ENCODE measurements at regions not wholly inside any gene's neighbourhood (a gene's known extent, or its start where the extent isn't known, plus 50 kb on each side); places are given as distances from the start of the nearest gene placed in this dataset.

DNA sequence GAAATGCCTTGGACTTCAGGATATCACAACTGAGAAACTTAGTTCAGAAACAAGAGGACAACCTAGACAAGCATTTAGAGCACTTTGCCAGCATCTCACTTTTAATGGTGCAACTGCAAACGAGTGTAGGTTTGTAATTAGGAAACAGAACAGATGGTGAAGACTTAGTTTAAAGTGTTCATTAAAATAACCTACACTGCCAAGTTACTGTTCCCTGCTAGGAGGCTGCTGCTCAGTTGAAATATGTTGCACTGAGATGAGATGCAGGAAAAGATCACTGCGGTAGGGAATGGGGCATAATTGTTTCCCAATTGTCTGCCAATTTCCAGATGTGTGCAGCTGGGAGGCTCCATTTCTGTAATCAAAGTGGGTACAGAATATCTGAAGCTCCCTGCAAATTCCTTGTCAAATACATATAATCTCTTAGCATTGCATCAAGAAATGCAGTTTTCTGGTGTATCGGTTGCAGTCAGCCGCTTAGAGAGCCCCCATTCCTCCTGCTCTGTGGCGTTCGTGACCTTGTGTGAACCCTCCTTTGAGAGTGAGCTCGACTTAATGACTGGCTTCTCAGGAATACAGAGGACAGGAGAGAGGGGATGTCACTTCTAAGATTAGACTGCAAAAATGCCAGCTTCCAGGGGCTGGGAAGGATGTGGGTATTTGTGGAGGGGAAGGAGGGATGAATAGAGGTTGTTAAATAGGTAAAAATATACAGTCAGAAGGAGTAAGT is 448.9 kb downstream of the MED10 start:
- DNase-seq = no peak

DNA sequence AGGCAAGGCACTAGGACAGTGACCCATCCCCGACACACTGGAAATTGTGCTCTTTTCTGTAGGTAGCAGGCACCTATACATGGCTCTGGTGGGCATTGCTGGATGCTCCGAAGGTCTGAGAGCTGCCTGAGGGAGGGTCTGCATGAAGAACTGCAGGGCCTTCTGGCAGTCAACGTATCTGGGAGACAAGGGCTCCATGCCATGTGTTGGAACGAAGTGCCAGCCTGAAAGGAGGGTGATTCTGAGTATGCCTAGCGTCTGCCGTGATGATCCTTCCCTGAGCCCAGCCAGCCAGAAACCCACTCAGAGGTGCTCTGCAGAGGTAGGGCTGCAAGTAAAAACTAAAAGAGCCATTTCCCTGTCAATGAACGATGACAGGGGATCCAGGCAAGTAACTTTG is 453.2 kb downstream of the MED10 start:
- no peak for DNase-seq

DNA sequence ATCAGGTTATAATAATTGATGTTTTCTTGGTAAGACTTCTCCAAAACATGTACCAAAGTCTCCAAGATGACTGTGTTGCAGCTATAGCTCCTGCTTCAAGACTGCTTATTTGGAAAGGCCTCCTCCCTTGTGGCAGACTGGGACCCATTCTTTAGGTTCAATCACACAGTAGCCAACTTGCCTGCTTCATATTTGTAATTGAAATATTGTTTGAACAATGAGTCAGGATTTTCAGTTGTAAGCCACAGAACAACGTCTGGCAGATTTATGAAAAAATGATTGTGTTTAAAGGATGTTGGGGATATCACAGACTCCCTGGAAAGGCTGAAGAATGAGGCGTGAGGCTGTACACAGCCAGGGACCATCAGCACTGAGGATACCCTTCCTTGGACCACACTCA is 458.9 kb downstream of the MED10 start:
- DNase-seq = no peak

DNA sequence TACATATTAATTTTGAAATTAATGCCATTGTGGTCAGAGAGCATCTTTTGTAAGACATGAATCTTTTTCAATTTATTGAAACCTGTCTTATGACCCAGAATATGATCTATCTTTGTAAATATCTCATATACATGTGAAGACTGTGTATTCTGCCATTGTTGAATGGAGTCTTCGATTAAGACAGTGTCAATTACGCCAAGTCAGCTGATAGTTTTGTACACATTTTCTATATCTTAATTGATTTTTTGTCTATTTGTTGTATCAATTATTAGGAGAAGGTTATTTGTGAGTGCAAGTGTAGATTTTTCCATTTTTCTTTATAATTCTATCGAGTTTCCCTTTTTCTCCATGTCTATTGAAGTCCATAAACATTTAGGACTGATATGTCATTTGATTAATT is 471.6 kb downstream of the MED10 start:
- no peak for DNase-seq

DNA sequence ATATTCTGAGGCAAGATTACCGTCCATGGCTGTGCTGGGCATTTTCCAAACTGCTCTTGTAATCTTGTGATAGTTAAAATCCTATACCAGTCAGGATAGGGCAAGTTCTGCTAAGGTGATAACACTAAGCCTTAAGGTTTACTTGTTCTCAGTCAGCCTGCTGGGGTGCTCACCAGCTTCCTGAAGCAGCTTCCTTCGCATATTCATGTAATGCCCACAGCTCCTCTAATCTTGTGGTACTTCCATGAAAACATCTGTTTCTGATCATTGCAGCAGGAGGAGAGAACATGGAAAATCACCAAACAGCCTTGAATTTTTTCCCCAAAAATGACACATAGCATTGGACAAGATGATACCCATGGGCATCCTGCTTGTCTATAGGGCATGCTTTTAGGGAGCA is 473.2 kb downstream of the MED10 start:
- no peak for DNase-seq

DNA sequence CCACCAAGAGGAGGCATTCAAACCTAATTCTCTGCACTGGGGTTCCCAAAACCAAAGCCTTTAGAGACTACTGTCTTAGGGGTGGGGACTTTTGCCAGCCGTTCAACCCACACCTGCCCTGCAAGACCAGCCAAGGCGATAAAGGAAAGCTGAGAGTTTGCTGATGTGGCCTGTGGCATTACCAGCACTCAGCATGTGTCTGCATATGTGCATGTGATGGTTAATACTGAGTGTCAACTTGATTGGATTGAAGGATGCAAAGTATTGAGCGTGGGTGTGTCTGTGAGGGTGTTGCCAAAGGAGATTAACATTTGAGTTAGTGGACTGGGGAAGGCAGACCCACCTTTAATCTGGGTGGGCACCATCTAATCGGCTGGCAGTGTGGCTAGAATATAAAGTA is 474.2 kb downstream of the MED10 start:
- DNase-seq = no peak

DNA sequence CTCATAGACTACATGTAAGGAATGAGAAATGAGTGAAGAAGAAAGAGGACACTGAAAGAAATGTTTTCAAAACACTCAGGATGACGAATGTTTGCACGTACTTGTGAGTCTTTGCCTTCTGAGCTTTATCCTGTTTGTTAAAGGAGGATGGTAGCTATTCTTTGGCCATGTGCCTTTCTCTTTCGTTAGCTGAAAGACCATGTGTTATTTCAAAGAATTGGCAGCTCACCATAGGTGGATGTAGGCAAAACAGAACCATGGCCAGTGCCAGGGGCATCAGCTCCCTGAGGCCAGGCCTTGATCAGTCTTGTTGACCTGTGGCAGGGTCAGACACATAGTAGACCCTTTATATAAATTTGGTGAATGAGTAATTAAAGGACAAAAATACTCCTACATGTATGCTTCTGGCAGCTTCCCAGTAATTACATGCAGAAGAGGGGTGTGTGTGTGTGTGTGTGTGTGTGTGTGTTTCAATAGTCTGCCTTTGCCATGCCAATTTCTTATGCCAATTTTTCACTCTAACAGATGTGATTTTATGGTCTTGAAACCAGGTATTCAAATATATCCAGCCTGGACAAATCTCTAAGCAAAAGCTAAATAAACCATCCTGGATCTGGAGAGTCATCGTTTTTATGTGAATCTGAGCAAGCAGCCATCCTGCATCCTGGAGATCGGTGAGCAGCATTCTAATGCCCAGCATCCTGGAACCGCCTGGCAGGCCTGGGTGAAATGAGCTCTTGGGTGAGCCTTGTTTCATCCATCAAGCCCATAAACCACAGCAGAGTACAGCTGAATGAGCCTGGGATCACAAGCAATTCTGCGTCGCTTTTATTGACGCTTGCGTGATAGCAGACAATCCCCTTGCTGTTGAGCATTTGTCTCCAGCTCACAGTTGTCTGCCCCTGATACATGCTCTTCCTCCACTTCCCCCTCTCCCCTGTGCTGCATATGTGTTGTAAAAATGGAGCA is 475.4 kb downstream of the MED10 start:
- DNase-seq = no peak

DNA sequence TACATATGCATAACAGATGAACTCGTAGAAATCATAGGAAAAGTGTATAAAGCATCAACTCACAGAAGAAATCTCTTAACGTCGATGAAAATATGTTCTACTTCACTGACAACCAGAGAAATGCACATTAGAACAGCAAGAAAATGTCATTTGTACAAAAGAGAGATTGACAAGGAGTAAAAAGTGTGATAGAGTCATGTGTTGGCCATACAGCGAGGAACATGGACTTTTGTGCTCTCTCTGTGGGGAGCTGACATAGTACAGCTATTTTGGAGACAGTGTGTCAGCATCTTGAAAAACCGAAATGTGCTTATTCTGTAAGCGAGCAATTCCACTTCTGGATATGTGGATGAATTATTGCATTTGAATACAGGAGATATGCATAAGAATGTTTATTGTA is 477.9 kb downstream of the ICE1 start:
- DNase-seq = no peak

DNA sequence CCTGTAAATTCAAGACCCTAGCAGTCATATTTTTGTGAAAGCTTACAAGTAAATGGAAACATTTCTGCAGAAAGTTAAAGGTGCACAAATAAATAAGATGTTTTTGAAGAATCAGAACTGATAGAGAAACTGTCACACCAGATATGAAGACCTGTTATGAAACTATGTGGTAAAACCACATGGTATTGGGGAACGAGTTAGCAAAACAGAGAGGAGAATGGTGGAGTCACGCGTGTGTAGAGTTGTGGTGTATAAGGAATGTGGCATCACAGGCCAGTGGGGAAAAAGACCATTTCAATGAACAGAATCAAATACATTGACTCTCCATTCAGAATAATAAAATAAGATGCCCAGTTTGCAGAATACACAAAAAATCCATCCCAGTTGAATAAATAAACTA is 477.2 kb downstream of the ICE1 start:
- DNase-seq = no peak

DNA sequence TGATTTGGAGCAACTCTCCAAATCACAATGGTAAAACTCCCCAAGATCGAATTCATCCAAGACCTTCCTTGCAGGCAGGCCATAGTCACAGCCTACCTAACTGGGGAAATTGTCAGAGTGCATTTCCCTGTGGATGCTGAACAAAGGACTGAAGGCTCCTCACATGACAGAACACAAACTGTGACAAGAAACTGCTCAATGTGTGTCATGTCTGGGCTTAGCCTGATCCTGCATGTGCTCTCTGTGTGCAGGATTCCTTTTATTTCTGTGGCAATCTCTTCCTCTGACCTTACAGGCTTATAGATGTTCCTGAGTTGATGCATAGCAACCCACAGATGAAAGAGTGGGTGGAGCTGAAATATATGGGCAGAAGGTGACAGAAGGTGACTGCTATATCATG is 465.8 kb downstream of the ICE1 start:
- no peak for DNase-seq

DNA sequence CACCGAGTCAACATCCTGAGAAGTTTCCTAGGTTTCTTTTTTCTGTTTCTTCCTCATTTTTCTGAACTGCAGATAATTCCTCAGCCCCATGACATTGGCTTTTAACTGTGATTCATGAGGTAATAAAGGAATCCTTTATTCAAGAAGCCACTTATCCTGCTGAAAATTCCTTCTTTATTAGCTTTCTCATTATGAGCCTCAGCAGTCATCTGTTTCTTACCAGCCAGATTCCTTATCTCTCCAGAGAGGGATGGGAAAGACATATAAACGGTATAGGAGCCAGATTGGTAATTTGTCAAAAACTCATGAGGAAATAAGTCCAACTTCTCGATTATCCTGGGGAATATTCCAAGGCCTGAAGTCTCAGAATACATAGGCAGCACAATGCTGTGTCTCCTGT is 465.4 kb downstream of the ICE1 start:
- no peak for DNase-seq

DNA sequence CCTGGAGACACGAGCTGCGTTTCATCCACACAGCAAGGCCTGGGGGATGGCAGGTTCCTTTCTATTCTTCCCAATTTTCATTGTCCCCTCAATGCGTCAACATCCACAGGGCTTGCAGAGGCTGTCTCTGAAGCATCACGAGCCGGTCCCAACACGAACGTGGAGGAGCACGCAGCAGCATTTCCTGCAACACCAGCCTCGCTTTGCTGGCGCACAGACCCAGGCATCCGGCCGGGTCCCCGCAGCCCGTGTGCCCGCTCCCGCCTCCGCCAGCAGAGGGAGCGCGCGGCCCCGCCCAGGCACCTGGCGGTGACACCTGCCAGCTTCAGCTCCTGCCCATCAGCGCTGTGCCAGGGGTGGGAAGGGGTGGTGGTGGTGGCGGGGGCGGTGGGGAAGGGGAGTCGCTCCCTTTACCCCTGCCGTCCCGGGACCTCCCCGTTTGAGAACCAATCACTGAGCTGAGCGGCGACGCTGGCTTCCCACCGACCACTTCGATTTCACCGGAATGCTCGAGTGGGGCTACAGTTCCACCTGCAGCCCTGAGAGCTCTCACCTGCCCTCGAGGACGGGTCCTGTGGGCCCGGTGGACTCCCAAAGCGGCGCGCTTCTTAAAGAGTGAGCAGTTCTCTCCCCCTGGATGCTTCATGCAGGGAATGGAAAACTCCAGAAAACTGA is 464.5 kb downstream of the ICE1 start:
- DNase-seq = no peak

DNA sequence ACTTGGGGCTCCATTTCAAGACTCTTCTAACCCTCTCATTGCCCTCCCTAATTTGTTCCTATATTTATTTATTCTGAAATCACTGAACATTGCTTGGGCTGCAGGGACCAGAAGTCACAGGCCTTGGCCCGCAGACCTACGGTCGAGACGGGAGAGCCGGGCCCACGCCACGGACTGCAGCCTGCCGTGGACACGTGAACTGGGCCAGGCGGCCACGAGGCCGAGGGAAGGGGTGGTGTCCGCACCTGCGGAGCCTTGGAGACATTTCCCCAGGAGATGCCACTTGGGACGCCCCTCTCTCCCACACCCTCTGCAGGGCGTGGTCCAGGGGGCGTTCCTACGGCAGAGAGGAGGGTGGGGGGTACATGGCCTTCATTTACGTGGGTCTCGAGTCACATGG is 463.9 kb downstream of the ICE1 start:
- DNase-seq = no peak

DNA sequence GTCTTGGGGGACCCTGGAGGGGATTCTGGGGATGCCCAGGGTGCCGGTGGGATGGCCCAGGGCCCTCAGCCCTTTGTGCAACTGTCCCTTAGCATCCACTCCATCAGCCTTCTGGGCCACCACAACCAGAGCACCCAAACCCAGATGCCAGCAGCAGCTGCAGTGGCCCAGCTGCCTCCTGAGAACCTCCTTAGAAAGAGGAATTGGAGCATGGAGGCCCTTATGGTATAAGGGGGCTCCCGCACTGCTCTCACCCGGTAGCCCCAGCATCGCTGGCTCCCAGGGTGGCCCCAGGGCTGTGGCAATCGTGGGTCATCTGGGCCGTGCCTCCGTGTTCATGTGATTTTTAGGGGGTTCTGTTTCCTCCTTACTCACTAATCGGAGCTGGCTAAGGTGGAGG is 463.3 kb downstream of the ICE1 start:
- no peak for DNase-seq

DNA sequence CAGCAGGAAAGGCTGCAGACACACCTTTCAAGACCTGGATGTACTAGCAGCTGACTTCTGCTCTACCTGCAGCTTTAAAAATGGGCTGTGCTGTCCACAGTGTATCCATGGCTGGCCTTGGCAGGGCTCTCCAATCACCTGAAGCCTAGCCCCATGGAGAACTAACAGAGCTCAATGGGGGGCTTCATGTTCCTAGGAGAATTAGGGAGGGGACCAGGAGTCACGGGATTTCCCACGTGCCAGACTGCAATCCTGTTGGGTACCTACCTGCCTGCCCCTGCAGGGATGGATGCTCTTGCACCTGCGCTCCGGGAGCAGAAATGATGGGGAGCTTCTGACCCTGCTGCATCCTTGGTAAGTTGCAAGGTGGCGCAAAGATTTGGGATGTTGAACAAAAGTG is 462.1 kb downstream of the ICE1 start:
- no peak for DNase-seq

DNA sequence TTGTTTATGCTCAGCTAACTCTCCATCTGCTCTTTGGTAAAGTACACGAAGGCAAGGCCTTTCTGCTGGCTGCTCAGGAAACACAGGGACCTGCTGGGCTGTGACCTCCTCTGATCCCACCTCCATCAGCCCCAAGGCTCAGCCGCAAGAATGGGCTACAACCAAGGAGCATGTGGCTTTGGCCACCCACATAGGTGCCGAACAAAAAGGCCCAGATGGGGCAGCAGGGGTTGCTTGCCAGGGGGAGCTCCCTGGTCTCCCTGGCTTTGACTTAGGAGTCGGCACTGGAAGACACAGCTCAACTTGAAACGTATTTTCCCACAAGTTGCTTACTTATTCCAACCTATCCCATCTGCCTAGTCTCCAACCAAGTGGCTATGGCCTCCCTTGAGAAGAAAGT is 461.1 kb downstream of the ICE1 start:
- no peak for DNase-seq

DNA sequence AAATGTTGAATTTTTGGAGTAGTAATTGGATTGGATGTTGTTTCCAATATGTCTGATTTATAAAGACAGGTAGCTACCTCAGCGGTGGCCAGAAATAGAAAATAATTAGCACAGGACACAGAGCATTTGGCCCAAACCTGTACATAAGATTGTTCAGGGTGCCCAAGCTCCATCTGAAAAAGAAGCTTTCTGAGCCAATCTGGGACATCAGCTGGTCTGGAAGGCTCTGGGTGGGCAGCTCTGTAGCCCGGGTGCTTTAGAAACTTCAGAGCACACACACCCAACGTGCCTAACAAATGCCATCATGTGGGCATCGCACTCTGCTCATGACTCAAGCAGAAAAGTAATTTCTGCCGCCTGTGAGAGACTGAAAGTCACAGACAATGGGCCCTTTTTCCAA is 460.7 kb downstream of the ICE1 start:
- DNase-seq = no peak

DNA sequence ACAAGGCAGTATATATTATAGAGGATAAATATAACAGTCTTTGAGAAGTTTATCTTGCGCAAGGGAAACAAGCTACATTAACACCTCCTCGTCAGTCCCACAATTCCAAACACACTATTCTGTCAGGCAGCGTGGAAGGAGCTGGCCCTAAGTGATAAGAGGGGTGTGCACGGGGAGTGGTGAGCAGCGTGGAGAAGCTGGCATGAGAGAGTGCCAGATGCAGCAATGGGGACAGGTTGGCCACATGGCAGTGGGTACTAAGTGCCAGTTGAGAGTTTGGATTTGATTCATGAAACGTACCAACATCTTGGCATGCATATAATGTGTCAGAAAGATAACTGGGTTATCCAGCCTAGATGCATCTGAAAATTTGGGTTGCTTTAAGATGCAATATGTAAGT is 460.2 kb downstream of the ICE1 start:
- no peak for DNase-seq

DNA sequence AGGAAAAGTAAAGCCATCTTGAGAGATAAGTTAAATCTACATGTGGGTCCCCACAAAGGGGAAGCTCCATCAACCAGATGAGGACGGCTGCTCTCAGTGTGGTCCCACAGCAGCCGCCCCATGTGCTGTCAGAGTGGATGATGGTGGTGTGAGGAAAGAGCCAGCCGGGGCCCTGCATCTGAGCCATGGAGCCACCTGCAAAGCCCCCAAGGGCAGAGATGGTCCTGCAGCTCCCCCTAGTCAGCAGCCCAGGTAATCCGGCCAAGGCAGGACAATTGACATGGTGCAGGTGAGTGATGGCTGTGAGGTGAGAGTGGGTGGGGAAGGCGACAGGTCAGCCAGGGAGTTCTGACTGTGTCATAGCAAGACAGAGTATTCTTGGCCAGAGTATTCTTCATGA is 458.8 kb downstream of the ICE1 start:
- no peak for DNase-seq

DNA sequence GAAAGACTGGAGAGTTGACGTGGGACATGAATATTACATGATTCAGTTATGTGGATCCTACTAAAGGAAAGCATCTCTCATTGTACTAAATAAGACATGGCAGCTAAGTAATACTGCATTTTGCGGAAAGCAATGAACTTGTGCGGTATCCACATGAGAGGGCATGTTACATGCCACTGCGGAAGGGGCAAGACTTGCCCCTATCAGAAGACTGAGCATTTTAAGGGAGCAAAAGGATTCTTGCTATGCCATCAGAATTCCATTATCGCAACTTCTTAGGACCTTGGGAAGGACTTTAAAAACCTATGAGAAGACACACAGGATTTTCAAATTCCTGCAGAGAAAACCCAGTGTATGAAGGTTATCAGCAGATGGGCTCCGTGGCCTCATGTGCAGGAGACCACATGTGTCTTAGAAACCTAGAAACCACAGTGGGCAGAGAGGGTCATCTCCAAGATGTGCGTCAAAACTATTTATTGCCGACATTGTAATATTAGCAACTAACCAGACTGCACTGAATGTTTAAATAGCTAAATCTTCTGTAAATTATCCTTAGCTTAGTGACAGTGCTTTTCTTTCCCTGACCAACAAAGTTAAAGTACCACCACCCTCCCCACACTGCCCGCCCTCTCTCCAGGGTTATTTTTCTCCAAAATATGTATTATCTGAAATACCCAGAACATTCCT is 457.7 kb downstream of the ICE1 start:
- DNase-seq = no peak

DNA sequence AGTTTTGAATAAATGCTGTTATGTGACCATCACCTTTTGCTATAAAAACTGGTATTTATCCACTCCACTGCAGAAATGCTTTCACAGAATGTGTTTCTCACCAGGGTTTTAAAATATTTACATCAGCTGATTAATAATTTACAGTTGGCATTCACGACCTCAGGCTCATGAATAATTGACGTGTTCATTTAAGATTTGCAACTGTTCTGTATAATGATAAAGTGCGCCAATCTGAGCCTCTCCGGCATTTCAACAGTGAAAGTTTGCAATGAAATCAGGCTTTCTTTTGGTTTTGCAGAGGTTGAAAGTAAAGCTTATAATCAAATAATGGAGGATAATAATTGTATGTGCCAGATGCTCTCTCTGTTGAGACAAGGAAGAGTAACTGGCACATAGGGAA is 434.9 kb downstream of the ICE1 start:
- DNase-seq = no peak

DNA sequence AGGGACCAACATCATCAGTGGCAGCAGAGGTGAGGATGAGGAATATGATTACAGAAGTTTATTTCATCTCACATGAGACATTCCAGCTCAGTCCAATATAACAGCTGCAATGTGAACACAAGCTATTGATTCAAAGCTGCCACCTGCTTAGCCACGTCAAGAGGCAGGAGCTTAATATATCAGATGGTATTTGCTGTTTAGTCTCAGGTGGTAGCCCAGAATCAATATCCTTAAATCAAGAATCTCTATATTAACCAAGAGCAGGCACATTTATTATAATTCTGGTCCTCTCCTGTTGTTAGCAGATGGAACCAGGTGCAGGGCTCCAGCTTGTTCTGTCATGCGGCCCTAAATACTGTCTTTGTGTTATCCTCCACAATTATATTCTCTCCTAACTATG is 431.6 kb downstream of the ICE1 start:
- no peak for DNase-seq

DNA sequence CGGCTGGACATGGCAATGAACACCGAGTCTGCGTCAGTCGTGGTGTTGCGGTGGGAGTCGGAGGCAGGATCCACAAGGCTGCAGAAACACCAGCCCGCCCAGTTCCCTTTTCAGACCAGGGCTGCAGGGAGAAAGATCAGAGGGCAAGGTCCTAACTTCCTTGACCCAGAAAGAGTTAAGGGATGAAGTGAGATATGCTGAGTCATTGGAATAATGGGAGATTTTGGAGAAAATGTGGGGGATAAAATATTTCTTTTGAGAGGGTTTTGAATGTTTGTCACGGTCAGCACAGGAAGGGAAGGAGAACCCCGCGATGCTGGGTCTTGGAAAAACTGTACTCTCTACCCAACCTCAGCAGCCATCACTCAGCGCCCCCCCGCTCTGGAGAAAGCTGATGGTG is 416.0 kb downstream of the ICE1 start:
- DNase-seq = no peak

All from fibroblast of skin of right biceps (primary cell).